ENCODE measurements at regions not wholly inside any gene's neighbourhood (a gene's known extent, or its start where the extent isn't known, plus 50 kb on each side); places are given as distances from the start of the nearest gene placed in this dataset.

DNA sequence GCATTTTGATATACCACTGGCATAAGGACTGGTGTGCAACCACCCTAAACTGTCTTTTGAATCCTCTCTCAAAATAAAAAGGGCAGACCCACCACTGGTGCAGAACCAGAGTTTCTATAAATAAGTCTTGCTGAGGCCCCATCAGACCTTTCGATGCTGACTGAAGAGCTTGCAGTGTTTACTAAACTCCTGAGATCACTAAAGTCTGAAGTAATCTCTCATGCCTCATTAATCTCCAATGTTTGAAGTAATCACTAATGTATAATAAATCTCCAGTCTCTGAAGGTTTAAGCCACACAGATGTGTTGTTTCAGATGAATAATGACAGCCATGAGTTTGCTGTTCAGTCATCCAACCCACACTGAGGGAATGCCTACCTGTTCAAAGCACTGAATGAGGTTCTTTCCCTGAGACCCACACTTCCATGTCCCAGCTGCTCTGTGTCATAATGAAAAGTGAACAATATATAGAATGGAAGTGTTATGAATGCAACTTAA lies 50.6 kb upstream of the DEUP1 start (continued):
- TF ChIP-seq, protein P1, sequence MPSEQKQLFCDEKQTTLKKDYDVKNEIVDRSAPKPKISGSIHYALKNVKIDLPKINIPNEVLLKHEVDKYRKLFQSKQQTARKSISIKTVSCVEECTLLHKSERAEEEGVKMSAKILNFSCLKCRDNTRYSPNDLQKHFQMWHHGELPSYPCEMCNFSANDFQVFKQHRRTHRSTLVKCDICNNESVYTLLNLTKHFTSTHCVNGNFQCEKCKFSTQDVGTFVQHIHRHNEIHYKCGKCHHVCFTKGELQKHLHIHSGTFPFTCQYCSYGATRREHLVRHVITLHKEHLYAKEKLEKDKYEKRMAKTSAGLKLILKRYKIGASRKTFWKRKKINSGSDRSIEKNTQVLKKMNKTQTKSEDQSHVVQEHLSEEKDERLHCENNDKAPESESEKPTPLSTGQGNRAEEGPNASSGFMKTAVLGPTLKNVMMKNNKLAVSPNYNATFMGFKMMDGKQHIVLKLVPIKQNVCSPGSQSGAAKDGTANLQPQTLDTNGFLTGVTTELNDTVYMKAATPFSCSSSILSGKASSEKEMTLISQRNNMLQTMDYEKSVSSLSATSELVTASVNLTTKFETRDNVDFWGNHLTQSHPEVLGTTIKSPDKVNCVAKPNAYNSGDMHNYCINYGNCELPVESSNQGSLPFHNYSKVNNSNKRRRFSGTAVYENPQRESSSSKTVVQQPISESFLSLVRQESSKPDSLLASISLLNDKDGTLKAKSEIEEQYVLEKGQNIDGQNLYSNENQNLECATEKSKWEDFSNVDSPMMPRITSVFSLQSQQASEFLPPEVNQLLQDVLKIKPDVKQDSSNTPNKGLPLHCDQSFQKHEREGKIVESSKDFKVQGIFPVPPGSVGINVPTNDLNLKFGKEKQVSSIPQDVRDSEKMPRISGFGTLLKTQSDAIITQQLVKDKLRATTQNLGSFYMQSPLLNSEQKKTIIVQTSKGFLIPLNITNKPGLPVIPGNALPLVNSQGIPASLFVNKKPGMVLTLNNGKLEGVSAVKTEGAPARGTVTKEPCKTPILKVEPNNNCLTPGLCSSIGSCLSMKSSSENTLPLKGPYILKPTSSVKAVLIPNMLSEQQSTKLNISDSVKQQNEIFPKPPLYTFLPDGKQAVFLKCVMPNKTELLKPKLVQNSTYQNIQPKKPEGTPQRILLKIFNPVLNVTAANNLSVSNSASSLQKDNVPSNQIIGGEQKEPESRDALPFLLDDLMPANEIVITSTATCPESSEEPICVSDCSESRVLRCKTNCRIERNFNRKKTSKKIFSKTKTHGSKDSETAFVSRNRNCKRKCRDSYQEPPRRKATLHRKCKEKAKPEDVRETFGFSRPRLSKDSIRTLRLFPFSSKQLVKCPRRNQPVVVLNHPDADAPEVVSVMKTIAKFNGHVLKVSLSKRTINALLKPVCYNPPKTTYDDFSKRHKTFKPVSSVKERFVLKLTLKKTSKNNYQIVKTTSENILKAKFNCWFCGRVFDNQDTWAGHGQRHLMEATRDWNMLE (tag by site-specific recombination; conservative IDR thresholded peaks at IDR 0.05; ENCODE audit: low read depth): peak; percentile 47; the same call in 1 of the 2 replicates
- TF ChIP-seq OSR2 (tag by site-specific recombination; IDR thresholded peaks at IDR 0.05) (peak; percentile 92), ZNF639 (tag by site-specific recombination; IDR thresholded peaks at IDR 0.05) (peak; percentile 78), GFI1B (tag by site-specific recombination; IDR thresholded peaks at IDR 0.05) (peak; percentile 81), HOXD13 (CRISPR knock-in tag; IDR thresholded peaks at IDR 0.05; ENCODE audit: borderline replicate concordance) (no peak), ZNF416 (tag by site-specific recombination; IDR thresholded peaks at IDR 0.05) (no peak), ZNF660 (tag by site-specific recombination; IDR thresholded peaks at IDR 0.05) (0 out of 2 replicates have a peak, but pooled peaks have one; percentile 52), ZNF654 (tag by site-specific recombination; IDR thresholded peaks at IDR 0.05; ENCODE audit: low read depth) (0 out of 2 replicates have a peak, but pooled peaks have one; percentile 4), PRDM1 (tag by site-specific recombination; IDR thresholded peaks at IDR 0.05) (no peak), ZNF18 (tag by site-specific recombination; IDR thresholded peaks at IDR 0.05) (peak; percentile 64), ZNF146 (tag by site-specific recombination; IDR thresholded peaks at IDR 0.05) (peak; percentile 28; the same call in 1 of the 2 replicates), SP2 (tag by site-specific recombination; IDR thresholded peaks at IDR 0.05) (peak; percentile 59), MEIS1 (CRISPR knock-in tag; IDR thresholded peaks at IDR 0.05; ENCODE audit: borderline replicate concordance) (0 out of 2 replicates have a peak, but pooled peaks have one; percentile 55), SETDB1 (IDR thresholded peaks at IDR 0.05; ENCODE audit: insufficient read length, low read length) (no peak), ATF2 (tag by site-specific recombination; IDR thresholded peaks at IDR 0.05; ENCODE audit: low read depth) (peak; percentile 62), TRIM28 (IDR thresholded peaks at IDR 0.05; ENCODE audit: borderline replicate concordance, low read length) (peak; percentile 65; the same call in 1 of the 2 replicates), ZNF114 (tag by site-specific recombination; IDR thresholded peaks at IDR 0.05) (no peak), SP7 (tag by site-specific recombination; IDR thresholded peaks at IDR 0.05) (peak; percentile 93), ZBTB1 (tag by site-specific recombination; IDR thresholded peaks at IDR 0.05) (0 out of 2 replicates have a peak, but pooled peaks have one; percentile 22), KLF16 (tag by site-specific recombination; IDR thresholded peaks at IDR 0.05) (peak; percentile 57; the same call in 1 of the 2 replicates), ZFP3 (tag by site-specific recombination; IDR thresholded peaks at IDR 0.05; ENCODE audit: low read depth) (no peak), ZNF843 (tag by site-specific recombination; IDR thresholded peaks at IDR 0.05) (peak; percentile 97), ZBTB26 (tag by site-specific recombination; optimal IDR thresholded peaks at IDR 0.05) (no peak), KLF1 (tag by site-specific recombination; IDR thresholded peaks at IDR 0.05) (no peak), ZNF629 (tag by site-specific recombination; IDR thresholded peaks at IDR 0.05) (peak; percentile 87), ZNF560 (tag by site-specific recombination; IDR thresholded peaks at IDR 0.05; ENCODE audit: borderline replicate concordance) (no peak)
- TF ChIP-seq, protein P2, sequence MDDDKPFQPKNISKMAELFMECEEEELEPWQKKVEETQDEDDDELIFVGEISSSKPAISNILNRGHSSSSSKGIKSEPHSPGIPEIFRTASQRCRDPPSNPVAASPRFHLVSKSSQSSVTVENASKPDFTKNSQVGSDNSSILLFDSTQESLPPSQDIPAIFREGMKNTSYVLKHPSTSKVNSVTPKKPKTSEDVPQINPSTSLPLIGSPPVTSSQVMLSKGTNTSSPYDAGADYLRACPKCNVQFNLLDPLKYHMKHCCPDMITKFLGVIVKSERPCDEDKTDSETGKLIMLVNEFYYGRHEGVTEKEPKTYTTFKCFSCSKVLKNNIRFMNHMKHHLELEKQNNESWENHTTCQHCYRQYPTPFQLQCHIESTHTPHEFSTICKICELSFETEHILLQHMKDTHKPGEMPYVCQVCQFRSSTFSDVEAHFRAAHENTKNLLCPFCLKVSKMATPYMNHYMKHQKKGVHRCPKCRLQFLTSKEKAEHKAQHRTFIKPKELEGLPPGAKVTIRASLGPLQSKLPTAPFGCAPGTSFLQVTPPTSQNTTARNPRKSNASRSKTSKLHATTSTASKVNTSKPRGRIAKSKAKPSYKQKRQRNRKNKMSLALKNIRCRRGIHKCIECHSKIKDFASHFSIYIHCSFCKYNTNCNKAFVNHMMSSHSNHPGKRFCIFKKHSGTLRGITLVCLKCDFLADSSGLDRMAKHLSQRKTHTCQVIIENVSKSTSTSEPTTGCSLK (tag by site-specific recombination; IDR thresholded peaks at IDR 0.05): no peak

All from HEK293 (cell line).